ENCODE measurements at regions not wholly inside any gene's neighbourhood (a gene's known extent, or its start where the extent isn't known, plus 50 kb on each side); places are given as distances from the start of the nearest gene placed in this dataset.
"Not testable (repeated sequence)": the region's sequence is repeated elsewhere in the genome, so short reads cannot be mapped to it uniquely, and the experiment has no call there.

GRCh38 chr2:18063826-18064470 lies 185.5 kb downstream of the KCNS3 start:
- FAIRE-seq, result no peak

GRCh38 chr2:18062892-18063291 lies 184.4 kb downstream of the KCNS3 start:
- FAIRE-seq, result no peak

DNA sequence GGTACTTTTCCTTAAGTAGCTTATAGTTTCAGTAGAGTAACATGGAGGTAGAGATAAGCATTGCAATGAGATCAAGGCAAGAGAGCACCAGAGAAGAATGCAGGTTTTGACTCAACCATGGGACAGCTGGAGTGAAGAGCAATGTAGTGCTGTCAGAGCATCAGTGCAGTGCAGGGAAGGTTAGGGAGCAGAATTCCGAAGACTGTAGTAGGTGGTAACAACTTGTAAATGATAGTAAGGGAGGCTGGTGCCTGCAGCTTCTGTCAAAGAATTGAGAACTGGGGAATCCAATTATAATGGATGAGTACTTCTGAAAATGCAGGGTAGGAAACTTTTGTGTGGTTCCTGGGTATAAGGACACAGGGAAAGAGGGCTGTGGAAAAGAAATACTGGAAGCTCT lies 183.2 kb downstream of the KCNS3 start:
- FAIRE-seq, result no peak

- FAIRE-seq, result no peak
Measured at GRCh38 chr2:18057657-18058056, 179.2 kb downstream of the KCNS3 start.

- FAIRE-seq, result no peak
Measured at GRCh38 chr2:18055290-18055689, 176.8 kb downstream of the KCNS3 start.

- no peak for FAIRE-seq
Measured at GRCh38 chr2:18050001-18050400, 171.5 kb downstream of the KCNS3 start.

GRCh38 chr2:18049325-18049724 lies 170.9 kb downstream of the KCNS3 start:
- FAIRE-seq, result no peak

DNA sequence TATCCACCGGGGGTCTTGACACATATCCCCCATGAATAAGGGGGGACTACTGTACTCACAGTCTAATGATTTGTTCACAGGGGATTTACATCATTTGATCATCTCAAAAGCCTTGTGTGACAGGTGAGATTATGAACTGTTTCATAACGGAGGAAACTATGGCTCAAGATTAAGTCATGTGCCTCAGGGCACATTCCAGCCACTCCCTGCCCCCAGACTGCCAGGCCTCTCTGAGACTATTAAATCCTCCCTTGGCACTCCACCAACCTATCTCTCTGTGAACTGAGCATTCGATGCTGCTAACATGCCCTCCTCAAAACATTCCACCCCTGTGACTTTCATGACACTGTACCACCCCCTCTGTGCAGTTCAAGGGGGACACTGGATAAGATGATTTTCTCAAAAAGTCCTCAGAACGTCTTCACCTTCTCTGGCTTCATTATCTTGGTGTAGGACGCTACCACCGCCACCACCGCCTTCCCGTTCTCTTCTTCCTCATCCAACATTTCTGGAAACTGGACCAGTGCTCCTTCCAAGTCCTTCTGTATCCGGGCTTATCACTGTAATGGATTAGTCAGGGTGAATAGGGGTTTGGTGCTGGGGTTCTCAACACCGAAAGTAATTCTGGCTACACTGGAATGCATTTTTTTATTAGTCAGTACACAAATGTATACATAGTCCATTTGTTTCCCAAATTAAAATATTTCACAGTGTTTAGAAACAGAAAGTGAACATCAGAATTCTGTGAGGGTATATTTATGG lies 169.6 kb downstream of the KCNS3 start:
- no peak for FAIRE-seq

- no peak for FAIRE-seq
Measured at GRCh38 chr2:18047213-18047611, 168.7 kb downstream of the KCNS3 start.

DNA sequence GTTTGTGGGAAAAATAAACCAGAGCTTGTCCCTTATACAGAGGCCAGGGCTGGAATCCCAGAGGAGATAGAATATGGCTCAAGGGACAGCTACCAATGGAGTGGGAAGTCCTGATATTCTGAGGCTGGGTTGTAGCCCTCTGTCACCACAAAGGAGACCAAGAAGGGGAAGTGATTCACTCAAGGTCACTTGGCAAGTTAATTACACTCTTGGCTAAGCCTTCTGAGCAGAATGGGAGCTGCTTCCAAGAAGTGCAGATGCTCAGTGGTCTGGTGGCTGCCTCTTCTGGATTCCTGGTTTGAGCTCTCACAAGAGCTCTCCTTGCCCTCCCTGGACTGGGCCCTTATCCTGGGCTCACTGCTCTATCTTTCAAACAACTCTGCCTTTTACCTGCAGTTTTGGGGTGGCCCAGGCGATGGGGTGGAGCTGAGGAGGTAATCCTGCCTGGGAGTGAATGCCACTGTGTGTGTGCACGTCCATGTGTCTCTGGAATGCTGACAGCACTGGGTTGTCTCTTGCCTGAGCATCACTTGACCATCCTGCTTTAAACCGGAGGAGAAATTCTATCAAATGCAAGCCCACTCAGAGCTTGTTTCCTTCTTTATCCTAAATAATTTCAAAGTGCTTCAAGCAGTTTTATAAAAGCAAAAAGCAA lies 168.2 kb downstream of the KCNS3 start:
- no peak for FAIRE-seq

GRCh38 chr2:18046017-18046416 lies 167.6 kb downstream of the KCNS3 start:
- no peak for FAIRE-seq

- FAIRE-seq, result no peak
Measured at GRCh38 chr2:18045230-18045629, 166.8 kb downstream of the KCNS3 start.

GRCh38 chr2:18017381-18017780 lies 138.9 kb downstream of the KCNS3 start:
- FAIRE-seq, result not testable (repeated sequence)

GRCh38 chr2:18009891-18010290 lies 131.4 kb downstream of the KCNS3 start:
- no peak for FAIRE-seq

DNA sequence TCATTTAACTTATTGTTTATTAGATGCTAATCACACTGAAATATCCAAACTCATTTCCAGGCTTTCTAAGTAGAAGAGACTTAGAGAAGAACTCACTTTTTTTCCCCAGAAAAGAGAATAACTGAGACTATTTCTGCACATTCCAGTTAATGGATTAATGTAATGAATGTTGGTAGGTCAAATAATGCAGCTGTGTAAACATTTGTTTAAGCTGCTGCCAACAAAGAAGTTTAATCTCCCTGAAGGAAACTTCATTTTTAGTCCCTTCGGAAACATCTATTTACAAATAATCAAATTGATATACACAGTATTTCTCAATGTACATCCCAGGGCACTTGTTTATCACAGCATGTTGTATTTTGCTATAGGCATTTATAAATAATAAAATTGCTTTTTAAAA lies 126.9 kb downstream of the KCNS3 start:
- no peak for FAIRE-seq

DNA sequence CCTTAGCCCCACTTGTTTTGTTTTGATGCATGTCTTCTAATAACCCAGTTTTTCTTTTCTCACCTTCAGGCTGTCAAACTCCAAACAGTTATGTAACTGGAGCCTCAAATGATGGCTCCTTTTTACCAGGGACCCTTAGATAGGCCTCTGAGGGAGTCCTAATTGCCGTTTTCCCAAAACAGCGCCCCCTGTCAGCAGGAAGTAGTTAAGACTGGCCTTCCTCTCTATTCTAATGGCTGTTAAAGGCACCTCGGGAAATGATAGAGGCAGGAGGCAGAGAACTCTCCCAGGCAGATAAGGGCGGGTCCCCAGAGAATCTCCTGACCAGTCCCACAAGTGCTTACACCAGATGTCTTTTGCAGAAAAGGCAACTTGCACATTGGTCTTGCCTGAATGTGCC lies 123.2 kb downstream of the KCNS3 start:
- no peak for FAIRE-seq

- no peak for FAIRE-seq
Measured at GRCh38 chr2:17996978-17997377, 118.5 kb downstream of the KCNS3 start.

- FAIRE-seq, result no peak
Measured at GRCh38 chr2:17995593-17995992, 117.1 kb downstream of the KCNS3 start.

Measured in TTC549 (cell line).